B cell (primary cell): ENCODE measurements at regions not wholly inside any gene's neighbourhood (a gene's known extent, or its start where the extent isn't known, plus 50 kb on each side); places are given as distances from the start of the nearest gene placed in this dataset.

Source experiments
- ATAC-seq: fragments of 200-7000 bp; cut with Tn5 transposase; one replicate; pipeline ENCODE4 v1.10.0; 2021; ENCODE audit warnings: low read depth, mild to moderate bottlenecking, moderate number of reproducible peaks, moderate library complexity
- CTCF ChIA-PET: fragments of 350-600 bp; sonication (Branson Sonifier 250); formaldehyde crosslinking; loops from one replicate; lab custom pipeline; 2021; ENCODE audit warnings: antibody characterized with exemption, inconsistent platforms; lab: Charles Lee
- POLR2A ChIA-PET: fragments of 350-600 bp; sonication (Branson Sonifier 250); formaldehyde crosslinking; loops from one replicate; lab custom pipeline; 2021; ENCODE audit warnings: antibody characterized with exemption; lab: Charles Lee
- DNase-seq: peaks from one replicate; pipeline ENCODE4 v3.0.0; 2013
- H2AFZ ChIP-seq: 2 replicates; pipeline ENCODE4 v1.6.1; 2012; ENCODE audit warnings: mild to moderate bottlenecking, low read depth, low read length; ENCODE audit not compliant: insufficient read depth, poor library complexity, severe bottlenecking
- H3K27ac ChIP-seq, 2 donors: 1 replicate in 1 of 2; 2 replicates in 1 of 2; pipeline ENCODE4 v1.5.1; 2012 to 2013; ENCODE audit warnings: low read length in 2 of 2, mild to moderate bottlenecking in 2 of 2, moderate library complexity in 1 of 2
- H3K27me3 ChIP-seq, 4 experiments: fragments of 200-600 bp in 1 of 4; sonication (generic) in 1 of 4; replicated peaks in 1 of 4; 1 replicate in 2 of 4; 2 replicates in 2 of 4; pipeline versions ENCODE4 v1.6.1 to v1.7.0; 2013 to 2016; ENCODE audit warnings: low read length in 3 of 4, mild to moderate bottlenecking in 2 of 4, mixed read lengths in 1 of 4, moderate library complexity in 1 of 4; ENCODE audit not compliant: insufficient read depth in 4 of 4, control insufficient read depth in 3 of 4; ENCODE audit errors: control extremely low read depth in 1 of 4
- H3K36me3 ChIP-seq, 2 experiments: replicated peaks in 1 of 2; 1 replicate in 1 of 2; 2 replicates in 1 of 2; pipeline versions ENCODE4 v1.6.1 to v1.7.1; 2013; ENCODE audit warnings: low read length in 1 of 2; ENCODE audit not compliant: insufficient read depth in 2 of 2, control insufficient read depth in 1 of 2; ENCODE audit errors: control extremely low read depth in 1 of 2, extremely low read depth in 1 of 2
- H3K4me1 ChIP-seq, 2 donors: fragments of 200-600 bp in 1 of 2; sonication (generic) in 1 of 2; 1 replicate in 1 of 2; 2 replicates in 1 of 2; pipeline versions ENCODE4 v1.5.1 to v1.6.1; 2013 to 2017; ENCODE audit warnings: low read length in 2 of 2; ENCODE audit not compliant: control insufficient read depth in 2 of 2, insufficient read depth in 2 of 2
- H3K4me2 ChIP-seq: replicated peaks from 2 replicates; pipeline ENCODE3; 2012; ENCODE audit warnings: mild to moderate bottlenecking, low read depth, low read length; ENCODE audit not compliant: poor library complexity, severe bottlenecking
- H3K4me3 ChIP-seq, 5 experiments: fragments of 200-600 bp in 1 of 5; sonication (generic) in 1 of 5; 1 replicate in 3 of 5; 2 replicates in 2 of 5; pipeline versions ENCODE4 v1.5.1 to v1.7.0; 2011 to 2016; ENCODE audit warnings: low read length in 4 of 5, mild to moderate bottlenecking in 4 of 5, low read depth in 2 of 5, control low read depth in 1 of 5, moderate library complexity in 1 of 5; ENCODE audit not compliant: insufficient read depth in 1 of 5; ENCODE audit errors: control extremely low read depth in 1 of 5, extremely low read depth in 1 of 5
- H3K79me2 ChIP-seq: fragments of 200-600 bp; sonication (generic); one replicate; pipeline ENCODE4 v1.6.0; 2016; ENCODE audit warnings: low read length; ENCODE audit not compliant: control insufficient read depth, insufficient read depth
- H3K9ac ChIP-seq: fragments of 200-600 bp; sonication (generic); 2 replicates; pipeline ENCODE4 v1.6.1; 2017; ENCODE audit warnings: mild to moderate bottlenecking, low read length, moderate library complexity
- H3K9me3 ChIP-seq, 3 donors: one replicate each; pipeline versions ENCODE4 v1.6.1 to v1.7.1; 2013; ENCODE audit warnings: low read length in 2 of 3; ENCODE audit not compliant: control insufficient read depth in 2 of 3, insufficient read depth in 1 of 3; ENCODE audit errors: control extremely low read depth in 1 of 3
- H4K20me1 ChIP-seq: 2 replicates; pipeline ENCODE4 v1.6.0; 2012; ENCODE audit warnings: mild to moderate bottlenecking, low read length; ENCODE audit not compliant: insufficient read depth, control insufficient read depth, poor library complexity, severe bottlenecking
- H3K27ac Mint-ChIP-seq: one replicate; pipeline ENCODE4 v1.8.0; 2021; ENCODE audit warnings: mixed read lengths
- H3K27me3 Mint-ChIP-seq: one replicate; pipeline ENCODE4 v1.8.0; 2021; ENCODE audit warnings: mixed read lengths
- H3K4me1 Mint-ChIP-seq: one replicate; pipeline ENCODE4 v1.8.0; 2021; ENCODE audit warnings: mixed read lengths
- H3K4me3 Mint-ChIP-seq: one replicate; pipeline ENCODE4 v1.8.0; 2021; ENCODE audit warnings: mixed read lengths
- H3K9me3 Mint-ChIP-seq: one replicate; pipeline ENCODE4 v1.8.0; 2022; ENCODE audit warnings: mixed read lengths; ENCODE audit not compliant: insufficient read depth
- EZH2 ChIP-seq: IDR thresholded peaks from 2 replicates; pipeline ENCODE4 v1.6.1; 2012; ENCODE audit warnings: borderline replicate concordance, low read depth, mild to moderate bottlenecking, moderate library complexity, low read length; ENCODE audit not compliant: insufficient read depth, poor library complexity, severe bottlenecking
- WGBS: methylation state at CpG from one replicate; pipeline ENCODE4 v1.1.5; 2013; ENCODE audit warnings: missing lambda C conversion rate; ENCODE audit not compliant: insufficient coverage; 5-methylcytosine and 5-hydroxymethylcytosine counted together
- intact Hi-C: fragments of 100-400 bp; cut with micrococcal nuclease; formaldehyde crosslinking; loops from one replicate; pipeline ENCODE4 v1.10.0; 2022
- TF ChIP-seq, protein P1 (sequence below): fragments of 200-600 bp; IDR thresholded peaks from one replicate; pipeline ENCODE4 v1.8.0; 2022; ENCODE audit warnings: antibody characterized with exemption, mild to moderate bottlenecking

DNA sequence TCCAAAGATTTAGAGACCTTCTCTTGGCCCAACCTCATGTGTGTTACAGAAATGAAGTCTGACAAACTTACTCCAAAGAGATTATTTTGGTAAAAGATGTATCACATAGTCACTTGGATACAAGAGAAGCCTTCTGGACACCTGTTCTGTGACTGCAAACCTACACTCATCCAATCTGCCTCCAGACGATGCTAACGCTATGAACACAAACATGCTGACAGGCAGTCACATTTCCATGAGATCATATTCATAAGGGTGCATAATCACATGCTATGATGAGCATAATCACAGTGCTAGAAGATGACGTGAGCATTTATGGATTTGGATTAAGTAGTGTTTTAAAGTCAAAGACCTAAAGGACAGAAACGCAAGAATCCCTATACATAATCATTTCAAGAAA lies 340.2 kb downstream of the HACE1 start:
- H3K27me3 ChIP-seq = no peaks in the 10 kb centered on the region
- no peak overlapping the region for H3K27ac Mint-ChIP-seq
- POLR2A ChIA-PET = no interaction called here
- no peaks in the 10 kb centered on the region for H3K4me1 ChIP-seq
- no peaks in the 10 kb centered on the region for H3K79me2 ChIP-seq
- no peaks in the 10 kb centered on the region for H3K4me1 Mint-ChIP-seq
- CTCF ChIA-PET = no interaction called here
- DNase-seq = no peak
- H3K9me3 ChIP-seq = no peaks in the 10 kb centered on the region
- TF ChIP-seq, protein P1, sequence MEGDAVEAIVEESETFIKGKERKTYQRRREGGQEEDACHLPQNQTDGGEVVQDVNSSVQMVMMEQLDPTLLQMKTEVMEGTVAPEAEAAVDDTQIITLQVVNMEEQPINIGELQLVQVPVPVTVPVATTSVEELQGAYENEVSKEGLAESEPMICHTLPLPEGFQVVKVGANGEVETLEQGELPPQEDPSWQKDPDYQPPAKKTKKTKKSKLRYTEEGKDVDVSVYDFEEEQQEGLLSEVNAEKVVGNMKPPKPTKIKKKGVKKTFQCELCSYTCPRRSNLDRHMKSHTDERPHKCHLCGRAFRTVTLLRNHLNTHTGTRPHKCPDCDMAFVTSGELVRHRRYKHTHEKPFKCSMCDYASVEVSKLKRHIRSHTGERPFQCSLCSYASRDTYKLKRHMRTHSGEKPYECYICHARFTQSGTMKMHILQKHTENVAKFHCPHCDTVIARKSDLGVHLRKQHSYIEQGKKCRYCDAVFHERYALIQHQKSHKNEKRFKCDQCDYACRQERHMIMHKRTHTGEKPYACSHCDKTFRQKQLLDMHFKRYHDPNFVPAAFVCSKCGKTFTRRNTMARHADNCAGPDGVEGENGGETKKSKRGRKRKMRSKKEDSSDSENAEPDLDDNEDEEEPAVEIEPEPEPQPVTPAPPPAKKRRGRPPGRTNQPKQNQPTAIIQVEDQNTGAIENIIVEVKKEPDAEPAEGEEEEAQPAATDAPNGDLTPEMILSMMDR = no peak
- TF ChIP-seq EZH2 = no peak
- H3K9ac ChIP-seq = no peak overlapping the region
- no peaks in the 10 kb centered on the region for H3K9me3 Mint-ChIP-seq
- ATAC-seq = no peak
- no CpG with 5 or more reads among the region's 4 CpGs for WGBS
- H3K4me3 Mint-ChIP-seq = no peak overlapping the region
- H3K36me3 ChIP-seq = no peaks in the 10 kb centered on the region
- H3K4me2 ChIP-seq = no peak overlapping the region
- H3K27ac ChIP-seq = no peak overlapping the region
- H4K20me1 ChIP-seq = no peaks in the 10 kb centered on the region
- no peaks in the 10 kb centered on the region for H3K27me3 Mint-ChIP-seq
- no peak overlapping the region for H3K4me3 ChIP-seq
- intact Hi-C loops = no loop called here
- no peak overlapping the region for H2AFZ ChIP-seq

DNA sequence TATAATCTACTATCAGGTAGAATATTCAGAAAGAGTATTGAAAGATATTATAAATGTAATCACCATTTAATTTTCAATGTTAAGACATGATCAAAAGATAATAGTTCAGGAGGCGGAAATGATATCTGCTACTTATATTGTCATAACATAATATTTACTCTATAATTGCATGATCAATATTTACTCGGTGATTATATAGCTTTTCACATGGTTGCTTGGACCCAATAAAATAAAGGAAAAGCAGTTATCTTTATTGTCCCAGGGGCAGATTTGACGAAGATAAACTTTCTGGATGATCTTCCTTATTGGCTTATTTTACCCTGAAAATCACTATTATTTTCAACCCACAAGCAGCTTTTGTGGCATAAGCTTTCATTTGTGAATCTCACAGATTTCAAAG lies 350.4 kb downstream of the HACE1 start:
- WGBS = 88% methylated on average over 1 of the region's 3 CpGs
- H3K27ac Mint-ChIP-seq = no peak overlapping the region
- intact Hi-C loops = no loop called here
- POLR2A ChIA-PET = no interaction called here
- H4K20me1 ChIP-seq = no peaks in the 10 kb centered on the region
- no peaks in the 10 kb centered on the region for H3K9me3 ChIP-seq
- no peaks in the 10 kb centered on the region for H3K27me3 ChIP-seq
- H3K4me3 ChIP-seq = no peak overlapping the region
- no peaks in the 10 kb centered on the region for H3K79me2 ChIP-seq
- H3K4me2 ChIP-seq = no peak overlapping the region
- no peaks in the 10 kb centered on the region for H3K4me1 ChIP-seq
- no peak overlapping the region for H3K4me3 Mint-ChIP-seq
- no peak overlapping the region for H2AFZ ChIP-seq
- H3K9ac ChIP-seq = no peak overlapping the region
- CTCF ChIA-PET = no interaction called here
- TF ChIP-seq, protein P1 = no peak
- TF ChIP-seq EZH2 = no peak
- ATAC-seq = no peak
- no peaks in the 10 kb centered on the region for H3K36me3 ChIP-seq
- no peaks in the 10 kb centered on the region for H3K27me3 Mint-ChIP-seq
- H3K27ac ChIP-seq = no peak overlapping the region
- H3K4me1 Mint-ChIP-seq = no peaks in the 10 kb centered on the region
- H3K9me3 Mint-ChIP-seq = no peaks in the 10 kb centered on the region
- DNase-seq = no peak
